Neural cell (in vitro differentiated cells): ENCODE measurements at regions not wholly inside any gene's neighbourhood (a gene's known extent, or its start where the extent isn't known, plus 50 kb on each side); places are given as distances from the start of the nearest gene placed in this dataset.

Source experiments
- EP300 ChIP-seq: fragments of 450-650 bp; conservative IDR thresholded peaks from 2 replicates; pipeline ENCODE4 v1.6.1; 2014; ENCODE audit warnings: antibody characterized with exemption, mild to moderate bottlenecking, moderate library complexity; ENCODE audit not compliant: poor library complexity, severe bottlenecking
- EZH2 ChIP-seq: fragments of 200-600, 300-800 bp; shearing (Covaris generic), sonication (generic); IDR thresholded peaks from 2 replicates; pipeline ENCODE4 v1.6.1; 2014; ENCODE audit warnings: antibody characterized with exemption, low read length, borderline replicate concordance, mild to moderate bottlenecking; ENCODE audit not compliant: insufficient read depth, poor library complexity, severe bottlenecking
- MXI1 ChIP-seq: fragments of 450-650 bp; conservative IDR thresholded peaks from 2 replicates; pipeline ENCODE4 v1.6.1; 2014; ENCODE audit warnings: antibody characterized with exemption, mild to moderate bottlenecking; ENCODE audit not compliant: poor library complexity, severe bottlenecking
- POLR2AphosphoS5 ChIP-seq: IDR thresholded peaks from 2 replicates; pipeline ENCODE4 v1.6.1; 2012
- RAD21 ChIP-seq: fragments of 450-650 bp; conservative IDR thresholded peaks from 2 replicates; pipeline ENCODE4 v1.6.1; 2014; ENCODE audit warnings: antibody characterized with exemption, mild to moderate bottlenecking, moderate library complexity
- SMC3 ChIP-seq: fragments of 450-650 bp; conservative IDR thresholded peaks from 2 replicates; pipeline ENCODE4 v1.6.1; 2014; ENCODE audit warnings: antibody characterized with exemption, mild to moderate bottlenecking, moderate library complexity; ENCODE audit not compliant: poor library complexity
- TAF1 ChIP-seq: IDR thresholded peaks from 2 replicates; pipeline ENCODE4 v1.6.1; 2012; ENCODE audit warnings: low read depth
- TF ChIP-seq, protein P1 (sequence below): fragments of 450-650 bp; IDR thresholded peaks from 2 replicates; pipeline ENCODE4 v1.5.1; 2014; ENCODE audit warnings: antibody characterized with exemption, mild to moderate bottlenecking, moderate library complexity; ENCODE audit not compliant: poor library complexity, severe bottlenecking
- TF ChIP-seq, protein P2 (sequence below): IDR thresholded peaks from 2 replicates; pipeline ENCODE4 v1.6.1; 2012; ENCODE audit warnings: borderline replicate concordance

DNA sequence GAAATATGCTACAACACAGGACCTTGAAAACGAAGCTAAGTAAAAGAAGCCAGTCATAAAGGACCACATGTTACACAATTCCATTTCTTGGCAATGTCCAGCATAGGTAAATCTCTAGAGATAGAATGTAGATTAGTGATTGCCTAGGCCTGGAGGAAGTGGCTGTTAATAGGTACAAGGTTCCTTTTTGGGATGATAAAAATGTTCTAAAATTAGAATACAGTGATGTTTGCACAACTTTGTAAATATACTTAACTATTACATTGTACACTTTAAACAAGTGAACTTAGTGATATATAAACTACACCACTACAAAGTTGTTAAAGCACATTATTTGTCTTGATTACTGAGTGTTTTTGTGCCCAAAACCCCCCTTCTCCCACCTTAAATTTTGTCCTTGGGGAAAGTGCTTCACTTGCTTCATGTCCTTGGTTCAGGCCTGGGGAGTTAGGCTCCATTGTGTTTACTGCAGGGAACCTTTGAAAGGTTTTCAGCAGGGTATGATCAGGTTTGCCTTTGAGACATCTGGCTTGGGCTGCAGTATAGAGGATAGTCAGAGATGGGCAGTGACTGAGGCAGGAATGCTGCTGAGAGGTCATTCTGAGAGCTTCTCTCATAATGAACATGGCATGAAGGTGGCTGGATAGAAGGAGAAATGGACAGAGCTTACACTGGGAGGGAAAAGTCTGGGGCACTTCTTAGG is 1052.6 kb downstream of the REEP3 start:
- TF ChIP-seq, protein P1, sequence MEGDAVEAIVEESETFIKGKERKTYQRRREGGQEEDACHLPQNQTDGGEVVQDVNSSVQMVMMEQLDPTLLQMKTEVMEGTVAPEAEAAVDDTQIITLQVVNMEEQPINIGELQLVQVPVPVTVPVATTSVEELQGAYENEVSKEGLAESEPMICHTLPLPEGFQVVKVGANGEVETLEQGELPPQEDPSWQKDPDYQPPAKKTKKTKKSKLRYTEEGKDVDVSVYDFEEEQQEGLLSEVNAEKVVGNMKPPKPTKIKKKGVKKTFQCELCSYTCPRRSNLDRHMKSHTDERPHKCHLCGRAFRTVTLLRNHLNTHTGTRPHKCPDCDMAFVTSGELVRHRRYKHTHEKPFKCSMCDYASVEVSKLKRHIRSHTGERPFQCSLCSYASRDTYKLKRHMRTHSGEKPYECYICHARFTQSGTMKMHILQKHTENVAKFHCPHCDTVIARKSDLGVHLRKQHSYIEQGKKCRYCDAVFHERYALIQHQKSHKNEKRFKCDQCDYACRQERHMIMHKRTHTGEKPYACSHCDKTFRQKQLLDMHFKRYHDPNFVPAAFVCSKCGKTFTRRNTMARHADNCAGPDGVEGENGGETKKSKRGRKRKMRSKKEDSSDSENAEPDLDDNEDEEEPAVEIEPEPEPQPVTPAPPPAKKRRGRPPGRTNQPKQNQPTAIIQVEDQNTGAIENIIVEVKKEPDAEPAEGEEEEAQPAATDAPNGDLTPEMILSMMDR = no peak
- no peak for TF ChIP-seq MXI1
- no peak for TF ChIP-seq EZH2
- TF ChIP-seq TAF1 = no peak
- no peak for TF ChIP-seq SMC3
- no peak for TF ChIP-seq POLR2AphosphoS5
- TF ChIP-seq EP300 = no peak
- TF ChIP-seq RAD21 = no peak
- TF ChIP-seq, protein P2, sequence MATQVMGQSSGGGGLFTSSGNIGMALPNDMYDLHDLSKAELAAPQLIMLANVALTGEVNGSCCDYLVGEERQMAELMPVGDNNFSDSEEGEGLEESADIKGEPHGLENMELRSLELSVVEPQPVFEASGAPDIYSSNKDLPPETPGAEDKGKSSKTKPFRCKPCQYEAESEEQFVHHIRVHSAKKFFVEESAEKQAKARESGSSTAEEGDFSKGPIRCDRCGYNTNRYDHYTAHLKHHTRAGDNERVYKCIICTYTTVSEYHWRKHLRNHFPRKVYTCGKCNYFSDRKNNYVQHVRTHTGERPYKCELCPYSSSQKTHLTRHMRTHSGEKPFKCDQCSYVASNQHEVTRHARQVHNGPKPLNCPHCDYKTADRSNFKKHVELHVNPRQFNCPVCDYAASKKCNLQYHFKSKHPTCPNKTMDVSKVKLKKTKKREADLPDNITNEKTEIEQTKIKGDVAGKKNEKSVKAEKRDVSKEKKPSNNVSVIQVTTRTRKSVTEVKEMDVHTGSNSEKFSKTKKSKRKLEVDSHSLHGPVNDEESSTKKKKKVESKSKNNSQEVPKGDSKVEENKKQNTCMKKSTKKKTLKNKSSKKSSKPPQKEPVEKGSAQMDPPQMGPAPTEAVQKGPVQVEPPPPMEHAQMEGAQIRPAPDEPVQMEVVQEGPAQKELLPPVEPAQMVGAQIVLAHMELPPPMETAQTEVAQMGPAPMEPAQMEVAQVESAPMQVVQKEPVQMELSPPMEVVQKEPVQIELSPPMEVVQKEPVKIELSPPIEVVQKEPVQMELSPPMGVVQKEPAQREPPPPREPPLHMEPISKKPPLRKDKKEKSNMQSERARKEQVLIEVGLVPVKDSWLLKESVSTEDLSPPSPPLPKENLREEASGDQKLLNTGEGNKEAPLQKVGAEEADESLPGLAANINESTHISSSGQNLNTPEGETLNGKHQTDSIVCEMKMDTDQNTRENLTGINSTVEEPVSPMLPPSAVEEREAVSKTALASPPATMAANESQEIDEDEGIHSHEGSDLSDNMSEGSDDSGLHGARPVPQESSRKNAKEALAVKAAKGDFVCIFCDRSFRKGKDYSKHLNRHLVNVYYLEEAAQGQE = no peak
